ENCODE measurements at regions not wholly inside any gene's neighbourhood (a gene's known extent, or its start where the extent isn't known, plus 50 kb on each side); places are given as distances from the start of the nearest gene placed in this dataset.

DNA sequence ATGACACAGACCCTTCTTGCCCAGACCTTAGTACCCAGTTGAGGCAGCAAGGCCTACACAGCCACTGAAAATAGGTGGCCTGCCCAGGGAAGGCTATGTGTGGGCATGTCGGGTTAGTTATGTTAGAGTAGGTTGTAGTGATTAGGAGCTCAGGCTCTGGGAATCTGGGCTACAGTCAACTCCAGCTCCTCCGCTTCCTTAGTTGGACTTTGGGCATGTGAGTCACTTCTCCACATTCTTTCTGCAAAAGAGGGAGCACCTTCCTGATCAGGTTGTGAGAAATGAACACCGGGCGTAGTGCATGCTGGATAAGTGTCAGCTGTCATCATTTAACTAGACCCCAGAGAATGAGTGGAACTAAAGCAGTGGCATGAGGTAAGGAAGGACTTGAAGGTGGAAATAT is 64.8 kb downstream of the ARHGAP35 start:
- 0 out of 2 replicates have a peak overlapping the region, but pooled peaks have one; percentile 4 for H3K27ac Mint-ChIP-seq
- H3K27me3 Mint-ChIP-seq (ENCODE audit: low read depth) = no peaks in the 10 kb centered on the region
- CTCF ChIA-PET = interaction anchor here (1.9 to 3.0 kb wide), 2 partner anchors 65 to 172 kb away, joined by 5 to 16 read pairs; no protein-coding TSS in a partner anchor
- H3K9me3 Mint-ChIP-seq = no peaks in the 10 kb centered on the region
- POLR2A ChIA-PET = no interaction called here
- peaks cover 14% of the 10 kb centered on the region for H3K36me3 Mint-ChIP-seq
- peak; percentile 38; the same call in 1 of the 2 replicates for TF ChIP-seq GABPB1 (CRISPR knock-in tag; IDR thresholded peaks at IDR 0.05)
- TF ChIP-seq IRF1 (CRISPR knock-in tag; IDR thresholded peaks at IDR 0.05) = no peak
- ATAC-seq (no peak), DNase-seq (ENCODE audit: low spot score) (no peak)
- peaks cover 33% of the 10 kb centered on the region for H3K4me1 Mint-ChIP-seq
- no peak overlapping the region for H3K4me3 Mint-ChIP-seq

DNA sequence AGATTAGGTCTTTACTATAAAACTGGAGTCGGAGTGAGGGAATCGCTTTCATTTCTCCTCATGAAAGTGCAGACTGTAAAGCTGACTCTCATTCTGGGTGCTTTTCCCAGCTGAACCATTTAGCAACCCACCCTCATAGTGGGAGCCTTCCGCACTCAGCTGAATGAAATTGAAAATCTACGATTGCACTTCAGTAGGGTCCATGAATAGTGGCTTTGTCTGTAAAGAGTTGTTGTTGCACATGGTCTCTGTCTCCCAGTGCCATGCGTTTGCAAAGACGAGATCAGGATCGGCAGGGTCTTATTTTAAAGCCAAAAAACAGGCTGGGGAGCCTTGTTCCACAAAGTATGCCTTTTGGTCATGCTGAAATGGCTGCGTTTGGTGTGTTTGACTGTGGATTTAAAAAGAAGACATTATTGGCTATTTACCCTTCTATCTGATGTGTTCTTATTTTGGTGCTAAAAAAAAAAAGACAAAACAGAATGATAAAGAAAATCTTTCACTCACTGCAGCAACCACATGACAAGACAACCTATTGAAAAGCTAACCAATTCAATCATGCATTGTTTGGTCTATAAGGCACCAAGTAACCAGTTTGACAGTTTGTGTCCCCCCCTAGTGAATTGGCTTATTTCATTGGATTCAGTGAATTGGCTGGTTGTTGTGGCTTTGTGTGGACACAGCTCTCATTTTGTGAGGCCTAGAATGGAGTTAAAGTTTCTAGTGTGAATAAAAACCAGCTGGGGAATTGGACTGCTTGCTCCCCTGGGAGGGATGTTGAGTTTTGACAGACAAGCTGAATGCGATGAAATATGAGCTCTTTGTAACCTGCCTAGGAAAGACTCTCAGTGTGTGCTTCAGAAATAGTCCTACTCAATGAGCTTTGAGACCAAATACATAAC is 65.6 kb downstream of the ARHGAP35 start:
- DNase-seq (ENCODE audit: low spot score) (no peak), ATAC-seq (no peak)
- ChIA-PET CTCF (interaction anchor here (1.0 to 3.0 kb wide), 6 partner anchors 16 to 173 kb away, joined by 3 to 16 read pairs (median 5); no protein-coding TSS in a partner anchor), POLR2A (interaction anchor here (1.1 kb wide), 1 partner anchor 49 kb away, joined by 5 read pairs; no protein-coding TSS in a partner anchor)
- H3K9me3 Mint-ChIP-seq = no peaks in the 10 kb centered on the region
- H3K4me3 Mint-ChIP-seq = no peak overlapping the region
- H3K4me1 Mint-ChIP-seq = peaks cover 33% of the 10 kb centered on the region
- peaks cover 7% of the 10 kb centered on the region for H3K36me3 Mint-ChIP-seq
- H3K27me3 Mint-ChIP-seq (ENCODE audit: low read depth) = no peaks in the 10 kb centered on the region
- peak overlapping the region; percentile 90 for H3K27ac Mint-ChIP-seq
- no peak for TF ChIP-seq JUN (CRISPR knock-in tag; IDR thresholded peaks at IDR 0.05)
- TF ChIP-seq GRHL2 (CRISPR knock-in tag; IDR thresholded peaks at IDR 0.05; ENCODE audit: insufficient replicate concordance, severe bottlenecking) = no peak
- no peak for TF ChIP-seq GTF2I (CRISPR knock-in tag; conservative IDR thresholded peaks at IDR 0.05)
- TF ChIP-seq TEAD1 (CRISPR knock-in tag; IDR thresholded peaks at IDR 0.05) = no peak
- TF ChIP-seq ARID4B (CRISPR knock-in tag; IDR thresholded peaks at IDR 0.05; ENCODE audit: borderline replicate concordance) = no peak
- TF ChIP-seq ZNF281 (CRISPR knock-in tag; IDR thresholded peaks at IDR 0.05) = no peak
- TF ChIP-seq, protein P1, sequence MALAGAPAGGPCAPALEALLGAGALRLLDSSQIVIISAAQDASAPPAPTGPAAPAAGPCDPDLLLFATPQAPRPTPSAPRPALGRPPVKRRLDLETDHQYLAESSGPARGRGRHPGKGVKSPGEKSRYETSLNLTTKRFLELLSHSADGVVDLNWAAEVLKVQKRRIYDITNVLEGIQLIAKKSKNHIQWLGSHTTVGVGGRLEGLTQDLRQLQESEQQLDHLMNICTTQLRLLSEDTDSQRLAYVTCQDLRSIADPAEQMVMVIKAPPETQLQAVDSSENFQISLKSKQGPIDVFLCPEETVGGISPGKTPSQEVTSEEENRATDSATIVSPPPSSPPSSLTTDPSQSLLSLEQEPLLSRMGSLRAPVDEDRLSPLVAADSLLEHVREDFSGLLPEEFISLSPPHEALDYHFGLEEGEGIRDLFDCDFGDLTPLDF (CRISPR knock-in tag; IDR thresholded peaks at IDR 0.05) = no peak
- TF ChIP-seq, protein P2, sequence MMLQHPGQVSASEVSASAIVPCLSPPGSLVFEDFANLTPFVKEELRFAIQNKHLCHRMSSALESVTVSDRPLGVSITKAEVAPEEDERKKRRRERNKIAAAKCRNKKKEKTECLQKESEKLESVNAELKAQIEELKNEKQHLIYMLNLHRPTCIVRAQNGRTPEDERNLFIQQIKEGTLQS (CRISPR knock-in tag; conservative IDR thresholded peaks at IDR 0.05) = no peak
- TF ChIP-seq JAZF1 (CRISPR knock-in tag; IDR thresholded peaks at IDR 0.05) = no peak
- no peak for TF ChIP-seq IRF2 (CRISPR knock-in tag; IDR thresholded peaks at IDR 0.05; ENCODE audit: borderline replicate concordance, low read depth)
- TF ChIP-seq ZNF423 (CRISPR knock-in tag; IDR thresholded peaks at IDR 0.05) = no peak
- TF ChIP-seq ZNF396 (CRISPR knock-in tag; IDR thresholded peaks at IDR 0.05; ENCODE audit: borderline replicate concordance) = no peak
- no peak for TF ChIP-seq ZNF317 (CRISPR knock-in tag; IDR thresholded peaks at IDR 0.05; ENCODE audit: borderline replicate concordance, low read depth)
- TF ChIP-seq ZNF232 (CRISPR knock-in tag; IDR thresholded peaks at IDR 0.05) = no peak
- TF ChIP-seq ZNF121 (CRISPR knock-in tag; IDR thresholded peaks at IDR 0.05) = no peak
- no peak for TF ChIP-seq ZNF263 (CRISPR knock-in tag; IDR thresholded peaks at IDR 0.05; ENCODE audit: low read depth)
